Mucosa of descending colon (tissue), 3 donors: ENCODE measurements at regions not wholly inside any gene's neighbourhood (a gene's known extent, or its start where the extent isn't known, plus 50 kb on each side); places are given as distances from the start of the nearest gene placed in this dataset. TPM values are rescaled to one million over a fixed set of nuclear protein-coding genes. Genes with fewer than 3 reads are reported as not detected.
"Not testable (repeated sequence)": the region's sequence is repeated elsewhere in the genome, so short reads cannot be mapped to it uniquely, and the experiment has no call there.

Experiments
- ATAC-seq: fragments of 200-7000 bp; cut with Tn5 transposase; one replicate; pipeline ENCODE4 v1.9.1; 2020; ENCODE audit warnings: mild to moderate bottlenecking, moderate library complexity
- DNase-seq, 3 donors: peaks; one replicate each; pipeline ENCODE4 v3.0.0-alpha.2; 2020
- H3K36me3 ChIP-seq: fragments of 200-600 bp; one replicate; pipeline ENCODE4 v1.8.0; 2021; ENCODE audit warnings: low read depth, mild to moderate bottlenecking
- H3K4me1 ChIP-seq: fragments of 200-600 bp; one replicate; pipeline ENCODE4 v1.8.0; 2021; ENCODE audit warnings: low read depth, mild to moderate bottlenecking
- H3K4me3 ChIP-seq: fragments of 200-600 bp; one replicate; pipeline ENCODE4 v1.8.0; 2021; ENCODE audit warnings: mild to moderate bottlenecking
- H3K9me3 ChIP-seq: fragments of 200-600 bp; one replicate; pipeline ENCODE4 v1.8.0; 2021; ENCODE audit warnings: mild to moderate bottlenecking
- intact Hi-C, 2 donors: fragments of 100-400 bp; cut with DNase I in 1 of 2; cut with micrococcal nuclease in 1 of 2; formaldehyde crosslinking; loops; one replicate each; pipeline versions ENCODE4 v1.11.0 to v1.11.1; 2022; cut with DNase I, micrococcal nuclease
- microRNA-seq: library from miRNA; unstranded; fragments of <30 nt; microRNA quantifications from one replicate; pipeline ENCODE4, GENCODE V29; 2019
- donor health status: DM: no; HTN: no; CAD: no; lungs with moderate emphysema.
- donor health status: DM: no; HTN: no; CAD: no.
- donor health status: DM: no; HTN: yes; CAD: no.

DNA sequence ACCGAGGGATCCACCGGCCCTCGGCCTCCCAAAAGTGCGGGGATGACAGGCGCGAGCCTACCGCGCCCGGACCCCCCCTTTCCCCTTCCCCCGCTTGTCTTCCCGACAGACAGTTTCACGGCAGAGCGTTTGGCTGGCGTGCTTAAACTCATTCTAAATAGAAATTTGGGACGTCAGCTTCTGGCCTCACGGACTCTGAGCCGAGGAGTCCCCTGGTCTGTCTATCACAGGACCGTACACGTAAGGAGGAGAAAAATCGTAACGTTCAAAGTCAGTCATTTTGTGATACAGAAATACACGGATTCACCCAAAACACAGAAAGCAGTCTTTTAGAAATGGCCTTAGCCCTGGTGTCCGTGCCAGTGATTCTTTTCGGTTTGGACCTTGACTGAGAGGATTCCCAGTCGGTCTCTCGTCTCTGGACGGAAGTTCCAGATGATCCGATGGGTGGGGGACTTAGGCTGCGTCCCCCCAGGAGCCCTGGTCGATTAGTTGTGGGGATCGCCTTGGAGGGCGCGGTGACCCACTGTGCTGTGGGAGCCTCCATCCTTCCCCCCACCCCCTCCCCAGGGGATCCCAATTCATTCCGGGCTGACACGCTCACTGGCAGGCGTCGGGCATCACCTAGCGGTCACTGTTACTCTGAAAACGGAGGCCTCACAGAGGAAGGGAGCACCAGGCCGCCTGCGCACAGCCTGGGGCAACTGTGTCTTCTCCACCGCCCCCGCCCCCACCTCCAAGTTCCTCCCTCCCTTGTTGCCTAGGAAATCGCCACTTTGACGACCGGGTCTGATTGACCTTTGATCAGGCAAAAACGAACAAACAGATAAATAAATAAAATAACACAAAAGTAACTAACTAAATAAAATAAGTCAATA lies 2093.4 kb upstream of the TPTE start:
- H3K36me3 ChIP-seq, intact Hi-C loops, H3K9me3 ChIP-seq, DNase-seq, H3K4me1 ChIP-seq, H3K4me3 ChIP-seq: not testable (repeated sequence)
- ATAC-seq, result peak; percentile 67

DNA sequence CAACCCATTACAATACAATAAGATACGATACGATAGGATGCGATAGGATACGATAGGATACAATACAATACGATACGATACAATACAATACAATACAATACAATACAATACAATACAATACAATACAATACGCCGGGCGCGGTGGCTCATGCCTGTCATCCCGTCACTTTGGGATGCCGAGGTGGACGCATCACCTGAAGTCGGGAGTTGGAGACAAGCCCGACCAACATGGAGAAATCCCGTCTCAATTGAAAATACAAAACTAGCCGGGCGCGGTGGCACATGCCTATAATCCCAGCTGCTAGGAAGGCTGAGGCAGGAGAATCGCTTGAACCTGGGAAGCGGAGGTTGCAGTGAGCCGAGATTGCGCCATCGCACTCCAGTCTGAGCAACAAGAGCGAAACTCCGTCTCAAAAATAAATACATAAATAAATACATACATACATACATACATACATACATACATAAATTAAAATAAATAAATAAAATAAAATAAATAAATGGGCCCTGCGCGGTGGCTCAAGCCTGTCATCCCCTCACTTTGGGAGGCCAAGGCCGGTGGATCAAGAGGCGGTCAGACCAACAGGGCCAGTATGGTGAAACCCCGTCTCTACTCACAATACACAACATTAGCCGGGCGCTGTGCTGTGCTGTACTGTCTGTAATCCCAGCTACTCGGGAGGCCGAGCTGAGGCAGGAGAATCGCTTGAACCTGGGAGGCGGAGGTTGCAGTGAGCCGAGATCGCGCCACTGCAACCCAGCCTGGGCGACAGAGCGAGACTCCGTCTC lies 2092.5 kb upstream of the TPTE start:
- H3K9me3 ChIP-seq, DNase-seq, H3K4me3 ChIP-seq, intact Hi-C loops, H3K36me3 ChIP-seq, H3K4me1 ChIP-seq: not testable (repeated sequence)
- peak; percentile 80 for ATAC-seq

DNA sequence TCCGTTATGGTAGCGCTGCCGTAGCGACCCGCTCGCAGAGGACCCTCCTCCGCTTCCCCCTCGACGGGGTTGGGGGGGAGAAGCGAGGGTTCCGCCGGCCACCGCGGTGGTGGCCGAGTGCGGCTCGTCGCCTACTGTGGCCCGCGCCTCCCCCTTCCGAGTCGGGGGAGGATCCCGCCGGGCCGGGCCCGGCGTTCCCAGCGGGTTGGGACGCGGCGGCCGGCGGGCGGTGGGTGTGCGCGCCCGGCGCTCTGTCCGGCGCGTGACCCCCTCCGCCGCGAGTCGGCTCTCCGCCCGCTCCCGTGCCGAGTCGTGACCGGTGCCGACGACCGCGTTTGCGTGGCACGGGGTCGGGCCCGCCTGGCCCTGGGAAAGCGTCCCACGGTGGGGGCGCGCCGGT lies 2086.7 kb upstream of the TPTE start:
- intact Hi-C loops, H3K9me3 ChIP-seq, H3K4me1 ChIP-seq, ATAC-seq, DNase-seq, H3K36me3 ChIP-seq, H3K4me3 ChIP-seq: not testable (repeated sequence)

DNA sequence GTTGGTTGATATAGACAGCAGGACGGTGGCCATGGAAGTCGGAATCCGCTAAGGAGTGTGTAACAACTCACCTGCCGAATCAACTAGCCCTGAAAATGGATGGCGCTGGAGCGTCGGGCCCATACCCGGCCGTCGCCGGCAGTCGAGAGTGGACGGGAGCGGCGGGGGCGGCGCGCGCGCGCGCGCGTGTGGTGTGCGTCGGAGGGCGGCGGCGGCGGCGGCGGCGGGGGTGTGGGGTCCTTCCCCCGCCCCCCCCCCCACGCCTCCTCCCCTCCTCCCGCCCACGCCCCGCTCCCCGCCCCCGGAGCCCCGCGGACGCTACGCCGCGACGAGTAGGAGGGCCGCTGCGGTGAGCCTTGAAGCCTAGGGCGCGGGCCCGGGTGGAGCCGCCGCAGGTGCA lies 2078.3 kb upstream of the TPTE start:
- H3K36me3 ChIP-seq, H3K4me3 ChIP-seq, DNase-seq, H3K4me1 ChIP-seq, intact Hi-C loops, ATAC-seq, H3K9me3 ChIP-seq: not testable (repeated sequence)

DNA sequence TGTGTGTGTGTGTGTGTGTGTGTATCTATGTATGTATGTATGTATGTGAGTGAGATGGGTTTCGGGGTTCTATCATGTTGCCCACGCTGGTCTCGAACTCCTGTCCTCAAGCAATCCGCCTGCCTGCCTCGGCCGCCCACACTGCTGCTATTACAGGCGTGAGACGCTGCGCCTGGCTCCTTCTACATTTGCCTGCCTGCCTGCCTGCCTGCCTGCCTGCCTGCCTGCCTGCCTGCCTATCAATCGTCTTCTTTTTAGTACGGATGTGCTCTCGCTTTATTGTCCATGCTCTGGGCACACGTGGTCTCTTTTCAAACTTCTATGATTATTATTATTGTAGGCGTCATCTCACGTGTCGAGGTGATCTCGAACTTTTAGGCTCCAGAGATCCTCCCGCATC lies 2071.6 kb upstream of the TPTE start:
- intact Hi-C loops, H3K9me3 ChIP-seq, ATAC-seq: not testable (repeated sequence)

DNA sequence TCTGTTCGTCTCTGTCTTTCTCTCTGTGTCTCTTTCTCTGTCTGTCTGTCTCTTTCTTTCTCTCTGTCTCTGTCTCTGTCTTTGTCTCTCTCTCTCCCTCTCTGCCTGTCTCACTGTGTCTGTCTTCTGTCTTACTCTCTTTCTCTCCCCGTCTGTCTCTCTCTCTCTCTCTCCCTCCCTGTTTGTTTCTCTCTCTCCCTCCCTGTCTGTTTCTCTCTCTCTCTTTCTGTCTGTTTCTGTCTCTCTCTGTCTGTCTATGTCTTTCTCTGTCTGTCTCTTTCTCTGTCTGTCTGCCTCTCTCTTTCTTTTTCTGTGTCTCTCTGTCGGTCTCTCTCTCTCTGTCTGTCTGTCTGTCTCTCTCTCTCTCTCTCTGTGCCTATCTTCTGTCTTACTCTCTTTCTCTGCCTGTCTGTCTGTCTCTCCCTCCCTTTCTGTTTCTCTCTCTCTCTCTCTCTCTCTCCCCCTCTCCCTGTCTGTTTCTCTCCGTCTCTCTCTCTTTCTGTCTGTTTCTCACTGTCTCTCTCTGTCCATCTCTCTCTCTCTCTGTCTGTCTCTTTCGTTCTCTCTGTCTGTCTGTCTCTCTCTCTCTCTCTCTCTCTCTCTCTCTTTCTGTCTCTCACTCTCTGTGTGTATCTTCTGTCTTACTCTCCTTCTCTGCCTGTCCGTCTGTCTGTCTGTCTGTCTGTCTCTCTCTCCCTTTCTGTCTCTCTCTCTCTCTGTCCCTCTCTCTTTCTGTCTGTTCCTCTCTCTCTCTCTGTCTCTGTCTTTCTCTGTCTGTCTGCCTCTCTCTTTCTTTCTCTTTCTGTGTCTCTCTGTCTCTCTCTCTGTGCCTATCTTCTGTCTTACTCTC lies 2065.9 kb upstream of the TPTE start:
- H3K4me1 ChIP-seq, DNase-seq, intact Hi-C loops, H3K9me3 ChIP-seq, H3K4me3 ChIP-seq, H3K36me3 ChIP-seq: not testable (repeated sequence)
- ATAC-seq, result peak; percentile 81

More for the DNA sequence above, 2071.6 kb upstream of the TPTE start:
- not testable (repeated sequence) for H3K4me3 ChIP-seq, H3K36me3 ChIP-seq, DNase-seq, H3K4me1 ChIP-seq

DNA sequence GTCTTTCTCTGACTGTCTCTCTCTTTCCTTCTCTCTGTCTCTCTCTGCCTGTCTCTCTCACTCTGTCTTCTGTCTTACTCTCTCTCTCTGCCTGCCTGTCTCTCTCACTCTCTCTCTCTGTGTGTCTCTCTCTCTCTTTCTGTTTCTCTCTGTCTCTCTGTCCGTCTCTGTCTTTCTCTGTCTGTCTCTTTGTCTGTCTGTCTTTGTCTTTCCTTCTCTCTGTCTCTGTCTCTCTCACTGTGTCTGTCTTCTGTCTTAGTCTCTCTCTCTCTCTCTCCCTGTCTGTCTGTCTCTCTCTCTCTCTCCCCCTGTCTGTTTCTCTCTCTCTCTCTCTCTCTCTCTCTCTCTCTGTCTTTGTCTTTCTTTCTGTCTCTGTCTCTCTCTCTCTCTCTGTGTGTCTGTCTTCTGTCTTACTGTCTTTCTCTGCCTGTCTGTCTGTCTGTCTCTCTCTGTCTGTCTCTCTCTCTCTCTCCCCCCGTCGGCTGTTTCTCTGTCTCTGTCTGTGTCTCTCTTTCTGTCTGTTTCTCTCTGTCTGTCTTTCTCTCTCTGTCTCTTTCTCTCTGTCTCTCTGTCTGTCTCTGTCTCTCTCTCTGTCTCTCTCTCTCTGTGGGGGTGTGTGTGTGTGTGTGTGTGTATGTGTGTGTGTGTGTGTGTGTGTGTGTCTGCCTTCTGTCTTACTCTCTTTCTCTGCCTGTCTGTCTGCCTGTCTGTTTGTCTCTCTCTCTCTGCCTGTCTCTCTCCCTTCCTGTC lies 2056.8 kb upstream of the TPTE start:
- H3K4me1 ChIP-seq, H3K4me3 ChIP-seq, DNase-seq, H3K36me3 ChIP-seq, H3K9me3 ChIP-seq, intact Hi-C loops: not testable (repeated sequence)
- ATAC-seq, result peak; percentile 92

DNA sequence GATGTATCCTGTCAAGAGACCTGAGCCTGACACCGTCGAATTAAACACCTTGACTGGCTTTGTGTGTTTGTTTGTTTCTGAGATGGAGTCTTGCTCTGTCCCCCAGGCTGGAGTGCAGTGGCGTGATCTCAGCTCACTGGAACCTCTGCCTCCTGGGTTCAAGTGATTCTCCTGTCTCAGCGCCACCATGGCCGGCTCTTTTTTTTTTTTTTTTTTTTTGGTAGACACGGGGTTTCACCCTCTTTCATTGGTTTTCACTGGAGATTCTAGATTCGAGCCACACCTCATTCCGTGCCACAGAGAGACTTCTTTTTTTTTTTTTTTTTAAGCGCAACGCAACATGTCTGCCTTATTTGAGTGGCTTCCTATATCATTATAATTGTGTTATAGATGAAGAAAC lies 2054.7 kb upstream of the TPTE start:
- H3K36me3 ChIP-seq, DNase-seq, H3K9me3 ChIP-seq, intact Hi-C loops, H3K4me3 ChIP-seq, H3K4me1 ChIP-seq: not testable (repeated sequence)
- ATAC-seq, result peak; percentile 24

Small RNA genes in the stretch of these regions (microRNA-seq; reads per million reads assigned to microRNA genes)
- gene MIR6724-3 (not detected), gene MIR6724-4 (not detected)
